ENCODE measurements at regions not wholly inside any gene's neighbourhood (a gene's known extent, or its start where the extent isn't known, plus 50 kb on each side); places are given as distances from the start of the nearest gene placed in this dataset.
"Not testable (repeated sequence)": the region's sequence is repeated elsewhere in the genome, so short reads cannot be mapped to it uniquely, and the experiment has no call there.

- no peak for DNase-seq
Observed at GRCh38 chr5:113652161-113652560, 138.7 kb downstream of the YTHDC2 start.

DNA sequence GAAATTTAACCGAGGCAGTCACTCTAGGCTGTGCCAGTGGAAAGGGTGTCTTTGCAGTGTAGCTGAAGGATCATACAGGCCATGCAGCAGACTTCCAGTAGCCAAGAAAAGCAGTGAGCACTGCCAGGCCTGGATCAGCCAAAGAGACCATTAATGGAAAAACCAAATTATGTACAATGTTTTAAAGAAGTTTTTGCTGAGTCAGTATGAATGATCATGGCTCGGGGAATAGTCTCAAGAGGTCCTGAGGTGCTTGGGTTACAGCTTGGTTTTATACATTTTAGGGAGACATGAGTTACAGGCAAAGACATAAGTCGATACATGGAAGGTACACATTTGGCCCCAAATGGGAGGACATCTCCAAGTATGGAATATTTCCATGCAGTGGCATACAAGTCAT is 141.3 kb downstream of the YTHDC2 start:
- no peak for DNase-seq

DNA sequence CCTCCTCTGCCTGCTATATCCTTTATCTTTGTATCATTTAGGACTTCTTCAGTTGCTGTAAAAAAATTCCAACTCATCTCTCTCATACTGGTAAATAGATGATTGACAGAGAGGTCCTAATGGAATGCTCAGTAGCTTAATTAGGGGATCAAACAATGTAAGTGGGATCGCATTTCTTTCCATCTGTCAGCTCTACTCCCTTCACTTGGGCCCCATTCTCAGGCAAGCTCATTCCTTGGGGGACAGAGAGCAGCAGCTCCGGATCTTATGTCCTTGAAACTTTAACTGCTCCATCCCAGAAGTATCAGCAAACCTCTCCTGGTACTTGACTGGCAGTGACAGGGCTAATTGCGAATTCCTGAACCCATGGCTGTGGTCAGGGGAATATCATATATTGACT is 146.7 kb downstream of the YTHDC2 start:
- DNase-seq = no peak

DNA sequence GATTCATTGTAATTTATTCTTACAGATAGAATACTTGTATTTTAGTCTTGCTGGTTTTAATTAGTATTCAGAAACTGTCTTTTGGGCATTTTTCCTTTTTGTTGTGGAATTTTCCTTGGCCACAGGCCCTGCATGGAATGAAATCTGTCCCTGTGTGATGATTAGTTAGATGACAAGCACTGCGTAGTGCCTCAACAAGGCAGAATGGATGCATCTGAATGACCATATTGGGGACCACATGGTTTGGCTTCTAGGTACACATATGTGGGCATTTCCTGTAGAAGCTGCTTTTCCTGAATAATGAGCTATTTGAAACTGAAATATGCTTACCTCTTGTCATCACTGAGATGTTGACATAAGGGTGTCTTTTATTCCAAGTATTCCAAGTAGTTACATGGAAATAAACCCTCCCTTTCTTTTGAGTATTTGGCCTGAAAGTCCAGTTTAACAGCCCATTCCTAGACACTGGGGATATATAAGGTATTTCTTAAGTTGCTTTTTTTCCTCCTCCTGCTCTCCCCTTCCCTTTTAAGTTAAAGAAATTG is 147.3 kb downstream of the YTHDC2 start:
- DNase-seq = peak; percentile 23

- DNase-seq = no peak
Observed at GRCh38 chr5:113663879-113664541, 150.5 kb downstream of the YTHDC2 start.

- DNase-seq = no peak
Observed at GRCh38 chr5:113673041-113673440, 159.5 kb downstream of the YTHDC2 start.

GRCh38 chr5:113675166-113675565 is 161.7 kb downstream of the YTHDC2 start:
- no peak for DNase-seq

GRCh38 chr5:113678202-113678601 is 164.7 kb downstream of the YTHDC2 start:
- no peak for DNase-seq

- DNase-seq = no peak
Observed at GRCh38 chr5:113678924-113679575, 165.6 kb downstream of the YTHDC2 start.

- DNase-seq = no peak
Observed at GRCh38 chr5:113680534-113680933, 167.0 kb downstream of the YTHDC2 start.

GRCh38 chr5:113682497-113683136 is 169.1 kb downstream of the YTHDC2 start:
- no peak for DNase-seq

DNA sequence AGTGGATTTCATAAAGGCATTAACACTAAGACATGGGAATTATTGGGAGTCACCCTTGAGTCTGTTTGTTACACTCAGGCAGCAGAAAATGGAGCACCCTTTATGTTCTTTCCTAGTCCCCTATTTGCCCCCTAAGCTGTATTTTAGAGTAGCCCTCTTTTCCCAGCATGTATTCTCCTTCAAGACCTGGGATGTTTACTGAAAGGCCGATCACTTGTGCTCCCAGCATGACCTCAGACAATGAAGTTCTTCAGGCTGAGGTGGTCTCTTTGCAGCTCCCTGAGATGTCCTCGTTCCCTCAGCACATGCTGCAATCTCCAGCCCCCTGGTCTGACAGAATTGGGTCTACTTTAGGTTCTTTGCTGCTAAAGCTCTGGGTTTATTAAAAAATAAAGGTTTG is 169.7 kb downstream of the YTHDC2 start:
- no peak for DNase-seq

DNA sequence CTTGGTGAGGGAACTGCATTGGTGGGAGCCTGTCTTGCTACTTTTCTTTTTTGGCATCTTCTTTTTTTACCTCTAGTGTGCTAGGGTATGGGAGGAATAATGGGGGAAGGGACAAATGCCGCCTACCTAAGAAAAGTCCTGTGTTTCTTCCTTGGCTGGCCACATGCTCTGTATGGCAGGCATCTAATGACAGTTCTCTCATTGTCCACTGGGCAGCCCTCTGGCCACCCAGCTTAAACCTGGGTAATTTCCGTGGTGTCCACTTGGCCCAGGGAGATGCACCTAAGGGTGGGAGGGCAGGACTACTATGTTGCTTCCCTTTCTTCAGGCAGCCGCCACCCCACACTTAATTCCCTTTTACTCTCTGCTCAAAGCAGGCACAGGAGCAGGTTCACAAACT is 173.1 kb downstream of the YTHDC2 start:
- DNase-seq = no peak

DNA sequence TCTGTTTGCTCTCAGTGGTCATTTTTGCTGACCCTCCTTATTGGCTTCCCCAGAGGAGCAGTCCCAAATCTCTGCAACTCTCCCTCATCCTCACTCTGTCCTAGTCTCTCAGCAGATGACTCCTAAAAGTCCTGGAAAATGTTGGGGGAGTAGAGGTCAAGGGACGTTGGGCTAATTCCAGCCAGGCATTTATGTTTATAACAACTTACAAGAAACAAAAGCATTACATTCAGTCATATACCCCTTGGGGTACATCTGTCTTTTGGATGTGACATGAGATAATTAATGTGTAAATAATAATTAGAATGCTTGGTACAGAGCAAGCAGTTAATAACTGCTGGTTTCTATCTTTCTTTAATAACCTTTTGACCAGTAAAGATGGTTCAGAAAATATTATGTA is 176.2 kb downstream of the YTHDC2 start:
- no peak for DNase-seq

DNA sequence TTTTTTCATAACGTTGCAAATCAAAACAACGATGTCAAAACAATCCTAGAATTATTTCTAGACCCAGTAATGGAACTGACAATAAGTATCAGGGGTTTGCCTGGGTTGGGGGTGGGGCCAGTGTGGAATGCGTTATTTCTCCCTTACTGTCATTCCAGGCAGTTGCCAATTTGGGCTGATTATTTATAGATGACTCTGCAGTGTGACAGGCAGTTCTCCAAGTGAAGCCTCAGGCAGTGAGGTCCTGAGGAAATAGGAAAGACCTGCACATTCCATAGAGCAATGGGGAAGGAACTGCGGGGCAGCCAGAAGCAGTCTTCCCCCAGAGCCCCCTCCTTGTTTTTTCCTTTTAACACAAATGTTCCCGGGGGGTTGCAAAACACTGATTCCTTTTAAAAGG is 179.0 kb downstream of the YTHDC2 start:
- DNase-seq = no peak

- peak; percentile 21 for DNase-seq
Observed at GRCh38 chr5:113692891-113693457, 179.5 kb downstream of the YTHDC2 start.

DNA sequence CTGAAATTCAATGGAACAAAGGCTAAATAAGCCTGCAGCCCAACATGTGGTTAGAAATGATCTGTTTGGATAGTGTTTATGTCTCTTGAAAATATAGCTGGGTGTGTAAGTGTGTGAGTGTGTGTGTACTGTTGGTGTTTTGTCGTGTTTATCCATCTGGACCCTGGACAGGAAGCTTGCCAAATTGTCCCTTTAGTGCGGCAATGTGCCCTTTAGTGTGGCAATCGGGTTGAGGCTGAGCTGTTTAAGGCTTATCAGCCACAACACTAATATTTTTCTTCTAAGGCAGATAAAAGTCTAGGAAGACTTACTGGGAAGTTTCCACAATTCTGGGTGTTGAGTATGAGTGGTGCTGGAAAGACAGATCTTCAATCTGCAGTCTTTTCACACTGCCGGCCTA is 180.2 kb downstream of the YTHDC2 start:
- no peak for DNase-seq

DNA sequence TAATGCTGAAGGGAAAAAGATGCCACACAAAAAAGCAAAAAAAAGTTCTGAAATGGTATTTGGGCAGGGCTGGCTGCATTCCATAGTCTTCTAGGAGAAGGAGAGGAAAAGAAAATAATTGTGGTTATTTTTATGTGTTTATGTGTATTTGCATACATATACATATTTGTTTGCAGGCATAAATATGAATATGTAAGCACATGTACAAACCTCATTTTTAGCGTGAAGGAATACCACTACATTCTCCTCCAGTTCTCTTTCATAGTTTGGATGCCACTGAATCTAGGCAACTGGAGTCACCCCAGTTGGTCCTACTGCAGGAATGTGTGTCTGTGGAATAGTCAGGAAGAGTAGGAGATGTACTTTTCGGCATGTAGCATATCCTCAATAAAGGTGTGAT is 181.1 kb downstream of the YTHDC2 start:
- no peak for DNase-seq

DNA sequence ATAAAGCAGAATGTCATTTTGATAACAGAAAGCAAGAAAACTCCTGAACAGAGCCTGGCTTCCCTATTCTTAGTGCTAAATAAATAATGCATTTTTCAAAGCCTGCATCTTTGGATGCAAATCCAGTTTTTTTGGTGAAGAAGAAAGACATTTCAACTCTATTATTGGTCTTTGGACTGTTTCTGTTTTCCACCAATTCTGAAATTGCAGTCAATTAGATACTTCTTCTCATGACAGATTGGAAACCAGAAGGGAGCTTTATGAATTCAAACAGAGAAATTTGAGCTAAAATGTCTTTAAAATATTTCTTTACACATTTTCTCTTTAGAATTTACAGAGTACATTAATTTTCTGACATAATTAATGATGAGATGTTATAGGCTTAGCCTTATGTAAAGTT is 189.8 kb downstream of the YTHDC2 start:
- DNase-seq = no peak

GRCh38 chr5:113705657-113706056 is 192.2 kb downstream of the YTHDC2 start:
- DNase-seq = no peak

DNA sequence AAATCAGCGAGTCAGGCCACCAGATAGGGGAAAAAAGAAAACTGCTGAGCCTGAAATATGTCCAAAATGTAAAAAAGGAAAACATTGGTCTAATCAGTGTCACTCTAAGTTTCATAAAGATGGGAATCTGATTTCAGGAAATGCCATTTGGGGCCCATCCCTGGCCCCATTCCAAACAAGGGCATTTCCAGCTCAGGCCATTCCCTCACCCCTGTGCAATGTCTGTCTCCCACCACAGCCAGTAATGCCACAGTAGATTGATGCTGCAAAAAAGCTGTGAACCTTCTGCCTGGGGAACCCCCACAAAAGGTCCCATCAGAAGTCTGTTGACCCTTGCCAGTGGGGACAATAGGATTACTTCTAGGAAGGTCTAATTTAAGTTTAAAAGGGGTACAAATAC is 199.6 kb downstream of the YTHDC2 start:
- no peak for DNase-seq

- DNase-seq = not testable (repeated sequence)
Observed at GRCh38 chr5:113715921-113716320, 202.4 kb downstream of the YTHDC2 start.

GRCh38 chr5:113719549-113719948 is 206.1 kb downstream of the YTHDC2 start:
- DNase-seq = no peak

Measured in muscle of arm (tissue), 1 donor.